SK-N-SH treated with all-trans-retinoic acid at 6 μM for 48 hours (cell line): ENCODE measurements at regions not wholly inside any gene's neighbourhood (a gene's known extent, or its start where the extent isn't known, plus 50 kb on each side); places are given as distances from the start of the nearest gene placed in this dataset.

Source experiments
- BACH2 ChIP-seq: fragments of 250-450 bp; sonication (Bioruptor Pico); IDR thresholded peaks from 2 replicates; pipeline ENCODE4 v1.9.0; 2021; ENCODE audit warnings: mild to moderate bottlenecking, borderline replicate concordance
- RARB ChIP-seq: fragments of 250-450 bp; sonication (Bioruptor Pico); IDR thresholded peaks from 2 replicates; pipeline ENCODE4 v1.8.0; 2021; ENCODE audit warnings: mild to moderate bottlenecking, moderate library complexity
- ZNF8 ChIP-seq: fragments of 450-650 bp; formaldehyde crosslinking; IDR thresholded peaks from 2 replicates; pipeline ENCODE4 v1.5.0; 2020; ENCODE audit warnings: mild to moderate bottlenecking, moderate library complexity

GRCh38 chr2:220036431-220036830, 409.0 kb downstream of the SLC4A3 start:
- TF ChIP-seq BACH2 (CRISPR knock-in tag): no peak
- TF ChIP-seq ZNF8 (CRISPR knock-in tag): no peak
- no peak for TF ChIP-seq RARB
